Amniotic stem cell (primary cell): ENCODE measurements at regions not wholly inside any gene's neighbourhood (a gene's known extent, or its start where the extent isn't known, plus 50 kb on each side); places are given as distances from the start of the nearest gene placed in this dataset.

Source experiments
- DNase-seq: peaks from one replicate; lab custom pipeline; 2025; lab: John Stamatoyannopoulos, UW

- DNase-seq: no peak
Observed at GRCh38 chr2:9756692-9757250, 86.5 kb upstream of the TAF1B start.

GRCh38 chr2:9757501-9758264 lies 85.6 kb upstream of the TAF1B start:
- no peak for DNase-seq

GRCh38 chr2:9758741-9759140 lies 84.5 kb upstream of the TAF1B start:
- DNase-seq: no peak

GRCh38 chr2:9760069-9760901 lies 83.0 kb upstream of the TAF1B start:
- DNase-seq: no peak

GRCh38 chr2:9760902-9761228 lies 82.4 kb upstream of the TAF1B start:
- DNase-seq: no peak

- DNase-seq: no peak
Observed at GRCh38 chr2:9761577-9761976, 81.7 kb upstream of the TAF1B start.

GRCh38 chr2:9762164-9762563 lies 81.1 kb upstream of the TAF1B start:
- DNase-seq: no peak

- DNase-seq: no peak
Observed at GRCh38 chr2:9762941-9763340, 80.3 kb upstream of the TAF1B start.

GRCh38 chr2:9763356-9764152 lies 79.7 kb upstream of the TAF1B start:
- DNase-seq: no peak

- no peak for DNase-seq
Observed at GRCh38 chr2:9764153-9764778, 79.0 kb upstream of the TAF1B start.

GRCh38 chr2:9765611-9766531 lies 77.4 kb upstream of the TAF1B start:
- no peak for DNase-seq

- no peak for DNase-seq
Observed at GRCh38 chr2:9767656-9768281, 75.5 kb upstream of the TAF1B start.

GRCh38 chr2:9768388-9768787 lies 74.9 kb upstream of the TAF1B start:
- no peak for DNase-seq

GRCh38 chr2:9769171-9770005 lies 73.9 kb upstream of the TAF1B start:
- DNase-seq: no peak

- no peak for DNase-seq
Observed at GRCh38 chr2:9770006-9770307, 73.3 kb upstream of the TAF1B start.

- no peak for DNase-seq
Observed at GRCh38 chr2:9770308-9771100, 72.8 kb upstream of the TAF1B start.

GRCh38 chr2:9771101-9771449 lies 72.2 kb upstream of the TAF1B start:
- no peak for DNase-seq

GRCh38 chr2:9771481-9772017 lies 71.7 kb upstream of the TAF1B start:
- DNase-seq: peak; percentile 14
